GM10266 (cell line): ENCODE measurements at regions not wholly inside any gene's neighbourhood (a gene's known extent, or its start where the extent isn't known, plus 50 kb on each side); places are given as distances from the start of the nearest gene placed in this dataset.

Experiments
- DNase-seq: peaks from one replicate; pipeline ENCODE4 v3.0.0; 2012; ENCODE audit errors: extremely low spot score
- TF ChIP-seq, protein P1 (sequence below): IDR thresholded peaks from 2 replicates; pipeline ENCODE4 v1.5.1; 2012; ENCODE audit warnings: mild to moderate bottlenecking, low read depth; ENCODE audit not compliant: control insufficient read depth, insufficient read depth; ENCODE audit errors: missing control alignments

GRCh38 chr9:23326597-23326996 is 499.4 kb downstream of the ELAVL2 start:
- no peak for DNase-seq
- TF ChIP-seq, protein P1, sequence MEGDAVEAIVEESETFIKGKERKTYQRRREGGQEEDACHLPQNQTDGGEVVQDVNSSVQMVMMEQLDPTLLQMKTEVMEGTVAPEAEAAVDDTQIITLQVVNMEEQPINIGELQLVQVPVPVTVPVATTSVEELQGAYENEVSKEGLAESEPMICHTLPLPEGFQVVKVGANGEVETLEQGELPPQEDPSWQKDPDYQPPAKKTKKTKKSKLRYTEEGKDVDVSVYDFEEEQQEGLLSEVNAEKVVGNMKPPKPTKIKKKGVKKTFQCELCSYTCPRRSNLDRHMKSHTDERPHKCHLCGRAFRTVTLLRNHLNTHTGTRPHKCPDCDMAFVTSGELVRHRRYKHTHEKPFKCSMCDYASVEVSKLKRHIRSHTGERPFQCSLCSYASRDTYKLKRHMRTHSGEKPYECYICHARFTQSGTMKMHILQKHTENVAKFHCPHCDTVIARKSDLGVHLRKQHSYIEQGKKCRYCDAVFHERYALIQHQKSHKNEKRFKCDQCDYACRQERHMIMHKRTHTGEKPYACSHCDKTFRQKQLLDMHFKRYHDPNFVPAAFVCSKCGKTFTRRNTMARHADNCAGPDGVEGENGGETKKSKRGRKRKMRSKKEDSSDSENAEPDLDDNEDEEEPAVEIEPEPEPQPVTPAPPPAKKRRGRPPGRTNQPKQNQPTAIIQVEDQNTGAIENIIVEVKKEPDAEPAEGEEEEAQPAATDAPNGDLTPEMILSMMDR: no peak

DNA sequence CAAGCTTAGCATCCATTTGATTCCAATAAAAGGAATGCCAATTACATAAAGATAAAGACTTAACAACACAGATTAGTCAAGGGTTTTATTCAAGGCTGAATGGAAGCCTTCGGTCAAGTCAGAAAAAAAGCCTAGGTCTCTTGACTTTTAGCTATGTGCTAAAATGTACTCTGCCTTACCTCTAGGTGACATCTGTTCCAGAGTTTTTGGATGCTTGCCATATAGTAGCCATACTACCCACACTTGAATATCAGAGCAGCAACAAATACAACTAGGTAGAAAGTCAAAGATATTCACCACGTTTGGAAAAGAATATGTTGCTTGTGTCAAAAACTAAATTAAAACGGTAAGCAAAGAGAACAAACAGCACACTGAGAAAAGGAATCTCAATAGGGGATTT is 484.7 kb downstream of the ELAVL2 start:
- TF ChIP-seq, protein P1: no peak
- no peak for DNase-seq

DNA sequence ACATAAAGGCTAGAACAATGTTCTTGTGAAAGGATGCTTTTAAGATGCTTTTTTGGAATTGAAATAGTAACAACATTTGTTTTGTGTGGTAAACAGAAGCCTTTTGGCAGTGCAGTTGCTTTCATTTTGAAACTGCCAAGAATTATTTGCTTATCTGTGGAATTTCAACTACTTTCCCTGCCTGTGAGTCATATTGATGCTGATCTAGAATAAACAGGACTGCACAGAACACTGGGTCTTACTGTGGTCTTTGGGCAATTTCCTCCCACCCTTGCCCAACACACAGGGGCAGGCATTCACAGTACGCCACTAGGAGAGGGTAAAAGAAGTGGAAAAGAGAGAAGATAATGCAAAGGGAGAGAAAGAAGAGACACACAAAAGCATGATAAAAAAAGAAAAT is 483.7 kb downstream of the ELAVL2 start:
- TF ChIP-seq, protein P1: no peak
- no peak for DNase-seq

GRCh38 chr9:23343226-23343625 is 482.8 kb downstream of the ELAVL2 start:
- TF ChIP-seq, protein P1: no peak
- no peak for DNase-seq

DNA sequence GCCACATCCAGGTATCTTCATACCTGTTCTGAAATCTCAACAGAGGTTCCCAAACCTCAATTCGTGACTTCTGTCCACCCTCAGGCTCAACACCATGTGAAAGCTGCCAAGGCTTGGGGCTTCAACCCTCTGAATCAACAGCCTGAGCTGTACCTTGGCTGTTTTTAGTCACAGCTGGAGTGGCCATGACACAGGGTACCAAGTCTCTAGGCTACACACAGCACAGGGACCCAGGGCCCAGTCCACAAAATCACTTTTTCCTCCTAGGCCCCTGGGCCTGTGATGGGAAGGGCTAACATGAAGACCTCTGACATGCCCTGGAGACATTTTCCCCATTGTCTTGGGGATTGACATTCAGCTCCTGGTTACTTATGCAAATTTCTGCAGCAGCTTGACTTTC is 464.9 kb downstream of the ELAVL2 start:
- TF ChIP-seq, protein P1: no peak
- no peak for DNase-seq

DNA sequence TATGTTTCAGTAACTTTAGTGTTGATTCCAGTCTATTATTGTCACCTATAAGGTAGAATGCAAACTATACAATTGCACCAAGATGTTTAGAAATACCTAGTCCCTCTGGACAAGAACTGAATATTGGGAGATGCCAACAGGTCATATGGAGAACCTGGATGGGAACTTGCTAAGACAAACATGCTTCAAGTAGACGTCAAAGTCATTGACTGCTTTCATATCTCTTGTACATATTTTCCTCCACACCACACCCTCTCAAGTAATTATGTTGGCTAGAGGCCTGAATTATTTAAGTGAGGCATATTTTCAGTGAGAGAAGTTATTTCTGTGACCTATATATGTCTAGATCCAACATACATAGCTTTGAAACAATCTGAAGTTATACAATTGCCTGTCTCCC is 453.3 kb downstream of the ELAVL2 start:
- DNase-seq: no peak
- TF ChIP-seq, protein P1: no peak

- DNase-seq: no peak
- TF ChIP-seq, protein P1: no peak
Observed at GRCh38 chr9:23375511-23375910, 450.5 kb downstream of the ELAVL2 start.
